Vagina (tissue), 2 donors: ENCODE measurements at regions not wholly inside any gene's neighbourhood (a gene's known extent, or its start where the extent isn't known, plus 50 kb on each side); places are given as distances from the start of the nearest gene placed in this dataset.

Experiments
- CTCF ChIP-seq, 3 experiments: fragments of 450-650 bp in 2 of 3; fragments of 200-600 bp in 1 of 3; sonication (generic) in 1 of 3; IDR thresholded peaks; one replicate each; pipeline ENCODE4 v1.5.1; 2017 to 2019; ENCODE audit warnings: antibody characterized with exemption in 3 of 3, mild to moderate bottlenecking in 2 of 3, moderate library complexity in 2 of 3
- POLR2A ChIP-seq, 2 donors: fragments of 450-650 bp; IDR thresholded peaks; one replicate each; pipeline ENCODE4 v1.6.1; 2017; ENCODE audit warnings: antibody characterized with exemption in 2 of 2, mild to moderate bottlenecking in 2 of 2, moderate library complexity in 2 of 2

- TF ChIP-seq CTCF (IDR thresholded peaks at IDR 0.05) (no peak), POLR2A (IDR thresholded peaks at IDR 0.05) (no peak)
Measured at GRCh38 chr2:187009483-187010239, 160.7 kb upstream of the ZSWIM2 start.
